ENCODE measurements at regions not wholly inside any gene's neighbourhood (a gene's known extent, or its start where the extent isn't known, plus 50 kb on each side); places are given as distances from the start of the nearest gene placed in this dataset.

DNA sequence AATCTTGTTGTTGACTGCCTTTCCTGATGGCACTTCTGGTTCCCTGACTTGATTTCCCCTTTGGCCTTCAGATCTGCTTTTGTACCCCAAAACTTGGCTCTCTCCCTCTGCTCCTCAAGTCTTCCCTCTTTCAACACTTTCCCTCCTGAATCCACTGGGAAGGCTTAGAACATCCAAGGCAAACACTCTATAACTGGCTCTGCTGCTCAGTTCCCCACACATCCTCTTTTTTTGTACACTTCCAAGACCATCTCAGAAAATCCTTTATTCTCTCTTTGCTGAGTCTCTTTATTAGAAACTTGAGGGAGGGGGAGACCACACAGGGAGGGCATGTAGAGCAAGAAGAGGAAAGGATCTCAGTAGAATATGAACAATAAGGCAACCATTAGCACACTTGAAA is 354.1 kb downstream of the KIF16B start:
- no peak for TF ChIP-seq CTCF (IDR thresholded peaks at IDR 0.05; ENCODE audit: poor library complexity)
- TF ChIP-seq EZH2 (IDR thresholded peaks at IDR 0.05; ENCODE audit: borderline replicate concordance): no peak
- no peak for TF ChIP-seq EZH2phosphoT487 (IDR thresholded peaks at IDR 0.05; ENCODE audit: low read depth, severe bottlenecking, unreplicated experiment)
